ENCODE measurements at regions not wholly inside any gene's neighbourhood (a gene's known extent, or its start where the extent isn't known, plus 50 kb on each side); places are given as distances from the start of the nearest gene placed in this dataset.

GRCh38 chr4:98754736-98755135 is 96.3 kb upstream of the TSPAN5 start:
- TF ChIP-seq CTCF (conservative IDR thresholded peaks at IDR 0.05) (no peak), ZFX (IDR thresholded peaks at IDR 0.05) (no peak)
